OCI-LY3 (cell line): ENCODE measurements at regions not wholly inside any gene's neighbourhood (a gene's known extent, or its start where the extent isn't known, plus 50 kb on each side); places are given as distances from the start of the nearest gene placed in this dataset.

Experiments used
- CTCF ChIP-seq: fragments of 200-600, 300-600 bp; sonication (generic); IDR thresholded peaks from 2 replicates; pipeline ENCODE4 v1.5.1; 2014; ENCODE audit warnings: antibody characterized with exemption, low read length, low read depth
- EZH2phosphoT487 ChIP-seq: fragments of 200-600 bp; shearing (Covaris generic); IDR thresholded peaks from 2 replicates; pipeline ENCODE4 v1.6.1; 2018; ENCODE audit warnings: antibody characterized with exemption, mixed run types, low read depth

GRCh38 chr12:87107270-87107669, 851.1 kb upstream of the MGAT4C start:
- TF ChIP-seq CTCF = no peak
- TF ChIP-seq EZH2phosphoT487 = no peak
